H1 (cell line): ENCODE measurements at regions not wholly inside any gene's neighbourhood (a gene's known extent, or its start where the extent isn't known, plus 50 kb on each side); places are given as distances from the start of the nearest gene placed in this dataset.

Experiments
- CTCF ChIA-PET: fragments of 300-600 bp; sonication (Branson Sonifier 250); formaldehyde crosslinking; loops from one replicate; lab custom pipeline; 2021; ENCODE audit not compliant: partially characterized antibody; lab: Charles Lee
- POLR2A ChIA-PET: fragments of 300-600 bp; sonication (Branson Sonifier 250); formaldehyde crosslinking; loops from one replicate; lab custom pipeline; 2021; ENCODE audit warnings: inconsistent platforms; ENCODE audit not compliant: partially characterized antibody; lab: Charles Lee
- DNase-seq, 2 experiments: peaks; one replicate each; pipeline versions ENCODE4 v3.0.0 to v3.0.0-alpha.2; 2010 to 2022; ENCODE audit warnings: low spot score in 2 of 2, low read depth in 1 of 2, mixed read lengths in 1 of 2
- FAIRE-seq: peaks from 2 replicates; lab custom pipeline; 2011; peaks lifted over from hg19 to GRCh38; lab: Jason Lieb, UNC
- H2AFZ ChIP-seq: 2 replicates; pipeline ENCODE4 v1.8.1; 2012; ENCODE audit warnings: low read length, inconsistent platforms
- H2AK5ac ChIP-seq: 2 replicates; pipeline ENCODE4 v1.6.1; 2013; ENCODE audit warnings: low read depth, low read length
- H2BK120ac ChIP-seq: replicated peaks from 2 replicates; pipeline ENCODE3; 2013; ENCODE audit warnings: low read depth, low read length, inconsistent platforms
- H2BK12ac ChIP-seq: 2 replicates; pipeline ENCODE4 v1.6.1; 2013; ENCODE audit warnings: low read depth, low read length
- H2BK15ac ChIP-seq: 2 replicates; pipeline ENCODE4 v1.6.1; 2013; ENCODE audit warnings: low read length
- H2BK20ac ChIP-seq: 2 replicates; pipeline ENCODE4 v1.6.1; 2013; ENCODE audit warnings: low read length
- H2BK5ac ChIP-seq: 2 replicates; pipeline ENCODE4 v1.6.1; 2013; ENCODE audit warnings: low read depth, low read length
- H3K14ac ChIP-seq: 2 replicates; pipeline ENCODE4 v1.6.1; 2013; ENCODE audit warnings: inconsistent platforms; ENCODE audit not compliant: insufficient read length
- H3K18ac ChIP-seq: 2 replicates; pipeline ENCODE4 v1.6.1; 2013; ENCODE audit warnings: low read length; ENCODE audit errors: extremely low read depth
- H3K23ac ChIP-seq: 2 replicates; pipeline ENCODE4 v1.6.1; 2013; ENCODE audit warnings: inconsistent platforms; ENCODE audit not compliant: insufficient read length
- H3K23me2 ChIP-seq: 2 replicates; pipeline ENCODE4 v1.6.1; 2013; ENCODE audit warnings: low read depth, low read length
- H3K27ac ChIP-seq: 2 replicates; pipeline ENCODE4 v1.6.1; 2011; ENCODE audit warnings: low read depth, low read length, inconsistent platforms
- H3K27me3 ChIP-seq, 4 experiments: replicated peaks in 1 of 4; 1 replicate in 1 of 4; 2 replicates in 3 of 4; pipeline versions ENCODE4 v1.6.1 to v1.8.1; 2011 to 2013; ENCODE audit warnings: low read length in 3 of 4, mild to moderate bottlenecking in 3 of 4, inconsistent platforms in 2 of 4, mixed read lengths in 2 of 4, moderate library complexity in 1 of 4; ENCODE audit not compliant: control insufficient read depth in 3 of 4, insufficient read depth in 3 of 4; ENCODE audit errors: extremely low read depth in 1 of 4
- H3K36me3 ChIP-seq, 4 experiments: 2 replicates each; pipeline versions ENCODE4 v1.6.1 to v1.8.1; 2011 to 2013; ENCODE audit warnings: mild to moderate bottlenecking in 4 of 4, low read length in 3 of 4, moderate library complexity in 2 of 4, control low read depth in 1 of 4, inconsistent platforms in 1 of 4; ENCODE audit not compliant: insufficient read depth in 4 of 4, control insufficient read depth in 2 of 4
- H3K4ac ChIP-seq: replicated peaks from 2 replicates; pipeline ENCODE3; 2013; ENCODE audit warnings: low read length, low read depth, mixed read lengths, inconsistent platforms; ENCODE audit not compliant: insufficient read length
- H3K4me1 ChIP-seq, 4 experiments: replicated peaks in 1 of 4; 1 replicate in 1 of 4; 2 replicates in 3 of 4; pipeline versions ENCODE4 v1.6.1 to v1.8.1; 2011 to 2013; ENCODE audit warnings: low read length in 3 of 4, inconsistent platforms in 2 of 4, mixed read lengths in 1 of 4; ENCODE audit not compliant: insufficient read depth in 4 of 4, control insufficient read depth in 3 of 4
- H3K4me2 ChIP-seq, 2 experiments: 2 replicates each; pipeline versions ENCODE4 v1.6.1 to v1.8.1; 2011 to 2013; ENCODE audit warnings: low read depth in 2 of 2, low read length in 2 of 2, control low read depth in 1 of 2, inconsistent platforms in 1 of 2, mild to moderate bottlenecking in 1 of 2; ENCODE audit not compliant: insufficient read depth in 1 of 2
- H3K4me3 ChIP-seq, 4 experiments: fragments of 200-600, 300-600 bp in 1 of 4; sonication (generic), shearing (Covaris generic), sonication (Bioruptor Twin) in 1 of 4; 2 replicates each; pipeline versions ENCODE4 v1.5.1 to v1.8.1; 2011 to 2016; ENCODE audit warnings: low read length in 4 of 4, low read depth in 3 of 4, control low read depth in 2 of 4, inconsistent platforms in 2 of 4, mild to moderate bottlenecking in 2 of 4, mixed read lengths in 1 of 4, moderate library complexity in 1 of 4; ENCODE audit not compliant: insufficient read depth in 2 of 4; ENCODE audit errors: extremely low read depth in 1 of 4
- H3K56ac ChIP-seq: replicated peaks from 2 replicates; pipeline ENCODE3; 2013; ENCODE audit warnings: low read depth, mild to moderate bottlenecking, mixed read lengths, low read length, inconsistent platforms; ENCODE audit not compliant: insufficient read length
- H3K79me1 ChIP-seq: 2 replicates; pipeline ENCODE4 v1.6.1; 2013; ENCODE audit warnings: low read depth, low read length, control low read depth
- H3K79me2 ChIP-seq, 2 experiments: 2 replicates each; pipeline versions ENCODE4 v1.6.1 to v1.8.1; 2012 to 2013; ENCODE audit warnings: low read length in 2 of 2, mild to moderate bottlenecking in 2 of 2, inconsistent platforms in 1 of 2; ENCODE audit not compliant: insufficient read depth in 2 of 2, control insufficient read depth in 1 of 2
- H3K9ac ChIP-seq, 4 experiments: replicated peaks in 1 of 4; 1 replicate in 1 of 4; 2 replicates in 3 of 4; pipeline versions ENCODE4 v1.6.1 to v1.8.1; 2011 to 2013; ENCODE audit warnings: low read depth in 3 of 4, low read length in 3 of 4, control low read depth in 2 of 4, mild to moderate bottlenecking in 2 of 4, moderate library complexity in 2 of 4, inconsistent platforms in 1 of 4; ENCODE audit errors: extremely low read depth in 1 of 4
- H3K9me3 ChIP-seq, 2 experiments: 2 replicates each; pipeline versions ENCODE4 v1.6.1 to v1.8.1; 2012 to 2013; ENCODE audit warnings: mild to moderate bottlenecking in 2 of 2, moderate library complexity in 2 of 2, control low read depth in 1 of 2, inconsistent platforms in 1 of 2, low read depth in 1 of 2, low read length in 1 of 2, mixed read lengths in 1 of 2; ENCODE audit not compliant: insufficient read depth in 2 of 2
- H4K20me1 ChIP-seq, 2 experiments: replicated peaks in 1 of 2; 2 replicates each; pipeline versions ENCODE3 to v1.8.1; 2011 to 2013; ENCODE audit warnings: inconsistent platforms in 2 of 2, low read length in 2 of 2, mild to moderate bottlenecking in 1 of 2; ENCODE audit not compliant: insufficient read depth in 2 of 2, control insufficient read depth in 1 of 2
- H4K5ac ChIP-seq: 2 replicates; pipeline ENCODE4 v1.6.1; 2013; ENCODE audit warnings: low read length, low read depth, mixed read lengths, inconsistent platforms; ENCODE audit not compliant: insufficient read length
- H4K8ac ChIP-seq: 2 replicates; pipeline ENCODE4 v1.8.0; 2013; ENCODE audit warnings: mild to moderate bottlenecking, moderate library complexity, low read length, inconsistent platforms; ENCODE audit not compliant: insufficient read depth; ENCODE audit errors: extremely low read depth
- H4K91ac ChIP-seq: replicated peaks from 2 replicates; pipeline ENCODE3; 2013; ENCODE audit warnings: low read length, mixed read lengths, inconsistent platforms; ENCODE audit not compliant: insufficient read length
- GTF2F1 ChIP-seq: IDR thresholded peaks from 2 replicates; pipeline ENCODE4 v1.6.1; 2012; ENCODE audit warnings: low read depth, low read length, improper control_type of control experiment, borderline replicate concordance
- HDAC6 ChIP-seq: IDR thresholded peaks from one replicate; pipeline ENCODE4 v1.7.1; 2012; ENCODE audit warnings: low read depth, mild to moderate bottlenecking, inconsistent platforms, low read length, moderate library complexity
- KDM5A ChIP-seq: fragments of 200-600 bp; IDR thresholded peaks from 2 replicates; pipeline ENCODE4 v1.7.1; 2012; ENCODE audit warnings: mild to moderate bottlenecking, low read length, inconsistent platforms, mixed read lengths
- WGBS, 2 experiments: shearing (Covaris generic) in 1 of 2; methylation state at CpG; one replicate each; pipeline versions ENCODE4 v1.1.6 to v1.1.7; 2013 to 2015; ENCODE audit warnings: low lambda C conversion rate in 2 of 2, mixed read lengths in 2 of 2, inconsistent platforms in 1 of 2, low coverage in 1 of 2, missing lambda C conversion rate in 1 of 2; ENCODE audit not compliant: insufficient replicate concordance in 2 of 2, insufficient coverage in 1 of 2, insufficient read length in 1 of 2; ENCODE audit errors: extremely low coverage in 1 of 2, missing lambda C conversion rate in 1 of 2; 5-methylcytosine and 5-hydroxymethylcytosine counted together

DNA sequence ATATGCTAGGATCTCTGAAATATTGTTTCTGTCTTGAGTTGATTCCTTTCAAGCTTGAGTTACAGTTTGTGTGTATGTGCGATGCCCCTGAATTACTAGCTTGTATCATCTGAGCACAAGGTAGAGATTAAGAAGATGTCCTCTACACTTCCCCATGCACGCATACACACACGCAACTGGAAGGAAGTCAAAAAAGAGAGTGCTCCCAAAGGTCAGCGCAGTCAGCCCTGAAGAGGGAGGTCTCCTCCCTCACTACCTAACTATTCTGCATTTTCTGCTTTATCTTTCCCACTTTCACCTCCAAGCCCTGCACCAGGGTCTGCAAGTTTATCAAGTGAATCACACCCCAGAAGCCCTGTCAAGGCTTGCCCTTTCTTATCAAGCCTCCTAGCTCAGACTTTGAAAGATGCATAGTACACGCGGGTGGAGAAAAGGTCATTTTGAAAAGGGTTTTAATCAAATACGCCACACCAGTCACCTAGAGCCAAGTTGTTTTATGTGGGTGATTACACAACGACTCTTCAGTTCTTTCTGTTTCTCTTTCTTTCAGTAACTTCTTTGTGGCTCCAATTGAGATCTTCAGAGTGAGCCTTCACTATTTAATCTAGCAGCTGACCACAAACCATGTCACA is 127.7 kb downstream of the ASB9 start:
- Histone ChIP-seq H3K27me3 (no peaks in the 10 kb centered on the region), H2BK5ac (no peak overlapping the region), H3K4me3 (no peak overlapping the region), H4K8ac (no peak overlapping the region), H3K79me1 (no peaks in the 10 kb centered on the region), H3K79me2 (no peaks in the 10 kb centered on the region), H3K4me1 (no peaks in the 10 kb centered on the region), H3K36me3 (no peaks in the 10 kb centered on the region), H3K4me2 (no peak overlapping the region), H2BK12ac (no peak overlapping the region), H3K14ac (no peak overlapping the region), H3K9ac (no peak overlapping the region), H3K23me2 (no peaks in the 10 kb centered on the region), H2AK5ac (no peak overlapping the region), H2BK15ac (no peak overlapping the region), H3K56ac (no peak overlapping the region), H3K4ac (no peak overlapping the region), H4K5ac (no peak overlapping the region), H4K91ac (no peak overlapping the region), H3K23ac (no peak overlapping the region), H3K9me3 (no peaks in the 10 kb centered on the region), H3K18ac (no peak overlapping the region), H4K20me1 (no peaks in the 10 kb centered on the region)
- 100% methylated on average over 3 of the region's 8 CpGs; no CpG with 5 or more reads in 1 of the 2 experiments for WGBS, 2 experiments
- DNase-seq (no peak), FAIRE-seq (no peak)
- ChIA-PET CTCF (interaction anchor here (1.0 to 3.0 kb wide), 13 partner anchors 12 to 1097 kb away, joined by 3 to 13 read pairs (median 4); no protein-coding TSS in a partner anchor), POLR2A (no interaction called here)
- no peak for TF ChIP-seq GTF2F1
- TF ChIP-seq HDAC6 = no peak
- TF ChIP-seq KDM5A = no peak
- TF ChIP-seq, all 59 proteins: peak for 0
- Histone ChIP-seq H3K27ac (no peak overlapping the region), H2BK20ac (no peak overlapping the region), H2AFZ (no peak overlapping the region), H2BK120ac (no peak overlapping the region)
